ENCODE measurements at regions not wholly inside any gene's neighbourhood (a gene's known extent, or its start where the extent isn't known, plus 50 kb on each side); places are given as distances from the start of the nearest gene placed in this dataset.

DNA sequence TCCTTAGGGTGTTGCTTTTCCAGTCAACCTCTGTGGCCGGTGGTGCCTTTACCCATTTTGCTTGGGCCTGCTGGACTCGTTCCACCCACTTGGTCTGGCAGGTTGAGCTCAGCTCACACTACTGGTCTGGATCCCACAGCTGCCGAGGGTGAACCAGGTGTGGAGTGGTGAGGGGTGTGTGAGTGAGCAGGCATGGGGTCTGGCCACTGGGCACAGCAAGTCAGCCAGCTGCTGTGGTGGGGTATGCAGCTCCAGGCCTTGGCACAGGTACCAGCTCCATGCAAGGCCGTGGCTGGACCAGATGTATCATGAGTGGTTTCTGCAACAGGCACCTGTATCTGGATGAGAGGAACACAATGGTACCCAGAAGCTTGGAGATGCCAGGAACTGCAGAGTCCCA, 277.6 kb upstream of the KLHL1 start:
- no peak for TF ChIP-seq SUZ12 (IDR thresholded peaks at IDR 0.05; ENCODE audit: extremely low read depth, insufficient read depth, insufficient read length)
- TF ChIP-seq ZNF274 (IDR thresholded peaks at IDR 0.05; ENCODE audit: low read depth, low read length): no peak
- TF ChIP-seq YY1 (IDR thresholded peaks at IDR 0.05; ENCODE audit: insufficient read depth, insufficient read length): no peak
